Body of pancreas (tissue), 4 donors: ENCODE measurements at regions not wholly inside any gene's neighbourhood (a gene's known extent, or its start where the extent isn't known, plus 50 kb on each side); places are given as distances from the start of the nearest gene placed in this dataset.
A peak's percentile ranks its signal among the peaks of the same experiment; 100 is the strongest.

Experiments used
- ATAC-seq: fragments of 150-250 bp; one replicate; pipeline ENCODE4 v1.9.1; 2016
- DNase-seq, 4 donors: peaks; one replicate each; pipeline ENCODE4 v3.0.0-alpha.2; 2019
- H3K27ac ChIP-seq, 4 donors: fragments of 200-600 bp; sonication (generic); 1 replicate in 3 of 4; 2 replicates in 1 of 4; pipeline versions ENCODE4 v1.5.1 to v1.6.1; 2016 to 2019; ENCODE audit warnings: mild to moderate bottlenecking in 1 of 4, mixed read lengths in 1 of 4, moderate library complexity in 1 of 4
- H3K27me3 ChIP-seq, 2 donors: fragments of 200-600 bp; sonication (generic); one replicate each; pipeline ENCODE4 v1.6.0; 2016; ENCODE audit warnings: mild to moderate bottlenecking in 1 of 2
- H3K36me3 ChIP-seq, 2 donors: fragments of 200-600 bp; sonication (generic); replicated peaks in 1 of 2; 2 replicates each; pipeline ENCODE4 v1.5.1; 2016; ENCODE audit warnings: low read depth in 2 of 2; ENCODE audit not compliant: insufficient read depth in 1 of 2
- H3K4me1 ChIP-seq: fragments of 200-600 bp; sonication (generic); one replicate; pipeline ENCODE4 v1.6.0; 2016
- H3K4me3 ChIP-seq, 2 donors: fragments of 200-600 bp; sonication (generic); 1 replicate in 1 of 2; 2 replicates in 1 of 2; pipeline ENCODE4 v1.5.1; 2016 to 2019
- H3K9me3 ChIP-seq, 3 donors: fragments of 200-600 bp; sonication (generic); 1 replicate in 2 of 3; 2 replicates in 1 of 3; pipeline ENCODE4 v1.5.1; 2016
- CTCF ChIP-seq, 7 experiments: fragments of 450-650 bp in 4 of 7; fragments of 200-600 bp in 3 of 7; sonication (generic) in 3 of 7; IDR thresholded peaks; one replicate each; pipeline ENCODE4 v1.5.1; 2016 to 2019; ENCODE audit warnings: antibody characterized with exemption in 7 of 7
- POLR2A ChIP-seq, 3 donors: fragments of 450-650 bp; IDR thresholded peaks; one replicate each; pipeline ENCODE4 v1.6.1; 2016; ENCODE audit warnings: antibody characterized with exemption in 3 of 3, mild to moderate bottlenecking in 2 of 3
- WGBS, 2 donors: methylation state at CpG; one replicate each; pipeline ENCODE4 v1.1.5; 2017; 5-methylcytosine and 5-hydroxymethylcytosine counted together
- intact Hi-C: fragments of 100-400 bp; cut with DNase I; formaldehyde crosslinking; loops from one replicate; pipeline ENCODE4 v1.15.1; 2023

GRCh38 chr4:108272561-108272960 is 103.8 kb upstream of the LEF1 start:
- no peaks in the 10 kb centered on the region for H3K27me3 ChIP-seq

DNA sequence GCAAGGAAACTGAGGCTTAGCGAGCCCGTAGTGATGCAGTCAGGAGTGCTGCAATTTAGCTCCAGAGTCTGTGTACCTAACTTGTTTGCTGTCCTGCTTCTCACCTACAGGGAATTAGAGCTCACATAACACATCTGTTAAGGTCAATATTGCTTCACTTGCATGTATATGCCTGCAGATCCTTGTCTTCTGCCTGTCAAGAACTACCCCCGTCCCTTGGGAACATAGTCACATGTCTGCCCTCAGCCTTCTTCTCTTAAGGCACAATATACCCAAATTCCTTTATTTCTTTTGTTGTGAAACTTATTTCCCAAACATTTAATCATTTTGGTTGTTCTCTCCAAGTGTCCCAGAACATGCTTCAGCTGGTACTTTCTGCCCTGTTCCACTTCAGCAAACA is 103.3 kb upstream of the LEF1 start:
- DNase-seq (no peak), ATAC-seq (no peak)
- TF ChIP-seq POLR2A (IDR thresholded peaks at IDR 0.05) (no peak), CTCF (IDR thresholded peaks at IDR 0.05) (no peak)
- WGBS, 2 donors: 41 to 45% methylated on average over 3 of the region's 3 CpGs
- Histone ChIP-seq H3K27me3 (no peaks in the 10 kb centered on the region), H3K27ac (no peak overlapping the region), H3K36me3 (no peaks in the 10 kb centered on the region), H3K4me3 (no peak overlapping the region), H3K4me1 (no peaks in the 10 kb centered on the region), H3K9me3 (no peaks in the 10 kb centered on the region)
- intact Hi-C loops: no loop called here

More at GRCh38 chr4:108272561-108272960, 103.8 kb upstream of the LEF1 start:
- H3K36me3 ChIP-seq: no peaks in the 10 kb centered on the region
- H3K9me3 ChIP-seq: no peaks in the 10 kb centered on the region
- H3K4me3 ChIP-seq: no peak overlapping the region
- DNase-seq: no peak
- H3K4me1 ChIP-seq: no peaks in the 10 kb centered on the region
- WGBS, 2 donors: 65 to 74% methylated on average over 2 of the region's 2 CpGs
- no peak for ATAC-seq
- intact Hi-C loops: no loop called here
- TF ChIP-seq CTCF (IDR thresholded peaks at IDR 0.05): no peak
- TF ChIP-seq POLR2A (IDR thresholded peaks at IDR 0.05): no peak
- H3K27ac ChIP-seq: no peak overlapping the region

- H3K36me3 ChIP-seq: no peaks in the 10 kb centered on the region
- DNase-seq: no peak
- no peaks in the 10 kb centered on the region for H3K9me3 ChIP-seq
- no peaks in the 10 kb centered on the region for H3K4me1 ChIP-seq
- no peak overlapping the region for H3K27ac ChIP-seq
- no peak overlapping the region for H3K4me3 ChIP-seq
- WGBS, 2 donors: 62 to 73% methylated on average over 6 of the region's 6 CpGs
- intact Hi-C loops: no loop called here
- H3K27me3 ChIP-seq: no peaks in the 10 kb centered on the region
- ATAC-seq: no peak
- TF ChIP-seq POLR2A (IDR thresholded peaks at IDR 0.05): no peak
- TF ChIP-seq CTCF (IDR thresholded peaks at IDR 0.05): no peak
Observed at GRCh38 chr4:108270466-108271450, 102.0 kb upstream of the LEF1 start.

- H3K27ac ChIP-seq: peak overlapping the region in 1 of 4 donors; percentile 31
- 24 to 32% methylated on average over 4 of the region's 4 CpGs for WGBS, 2 donors
Observed at GRCh38 chr4:108264693-108265092, 96.0 kb upstream of the LEF1 start.

More at GRCh38 chr4:108264693-108265092, 96.0 kb upstream of the LEF1 start:
- Histone ChIP-seq H3K4me3 (no peak overlapping the region), H3K9me3 (no peaks in the 10 kb centered on the region), H3K27me3 (no peaks in the 10 kb centered on the region), H3K4me1 (no peaks in the 10 kb centered on the region), H3K36me3 (no peaks in the 10 kb centered on the region)
- TF ChIP-seq CTCF (IDR thresholded peaks at IDR 0.05): no peak
- TF ChIP-seq POLR2A (IDR thresholded peaks at IDR 0.05): no peak
- intact Hi-C loops: no loop called here
- ATAC-seq (peak; percentile 92), DNase-seq (peak in 1 of 4 donors; percentile 3)
